ENCODE measurements at regions not wholly inside any gene's neighbourhood (a gene's known extent, or its start where the extent isn't known, plus 50 kb on each side); places are given as distances from the start of the nearest gene placed in this dataset.
A peak's percentile ranks its signal among the peaks of the same experiment; 100 is the strongest.

GRCh38 chr2:234285541-234285940, 211.3 kb downstream of the ARL4C start:
- Histone ChIP-seq H3K36me3 (no peaks in the 10 kb centered on the region), H3K27me3 (no peaks in the 10 kb centered on the region), H3K4me3 (no peak overlapping the region), H3K4me1 (peaks cover 8 to 19% (median 10%) of the 10 kb centered on the region in 3 donors), H3K27ac (no peak overlapping the region), H3K9me3 (no peaks in the 10 kb centered on the region)
- no peak for DNase-seq
- intact Hi-C loops (cut with DNase I) = no loop called here
- 80 to 83% methylated on average over 1 of the region's 1 CpG for WGBS, 2 donors
- TF ChIP-seq, protein P1, sequence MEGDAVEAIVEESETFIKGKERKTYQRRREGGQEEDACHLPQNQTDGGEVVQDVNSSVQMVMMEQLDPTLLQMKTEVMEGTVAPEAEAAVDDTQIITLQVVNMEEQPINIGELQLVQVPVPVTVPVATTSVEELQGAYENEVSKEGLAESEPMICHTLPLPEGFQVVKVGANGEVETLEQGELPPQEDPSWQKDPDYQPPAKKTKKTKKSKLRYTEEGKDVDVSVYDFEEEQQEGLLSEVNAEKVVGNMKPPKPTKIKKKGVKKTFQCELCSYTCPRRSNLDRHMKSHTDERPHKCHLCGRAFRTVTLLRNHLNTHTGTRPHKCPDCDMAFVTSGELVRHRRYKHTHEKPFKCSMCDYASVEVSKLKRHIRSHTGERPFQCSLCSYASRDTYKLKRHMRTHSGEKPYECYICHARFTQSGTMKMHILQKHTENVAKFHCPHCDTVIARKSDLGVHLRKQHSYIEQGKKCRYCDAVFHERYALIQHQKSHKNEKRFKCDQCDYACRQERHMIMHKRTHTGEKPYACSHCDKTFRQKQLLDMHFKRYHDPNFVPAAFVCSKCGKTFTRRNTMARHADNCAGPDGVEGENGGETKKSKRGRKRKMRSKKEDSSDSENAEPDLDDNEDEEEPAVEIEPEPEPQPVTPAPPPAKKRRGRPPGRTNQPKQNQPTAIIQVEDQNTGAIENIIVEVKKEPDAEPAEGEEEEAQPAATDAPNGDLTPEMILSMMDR (IDR thresholded peaks at IDR 0.05) = no peak
- no peak for TF ChIP-seq POLR2A (IDR thresholded peaks at IDR 0.05)

- Histone ChIP-seq H3K36me3 (no peaks in the 10 kb centered on the region), H3K9me3 (no peaks in the 10 kb centered on the region), H3K27ac (no peak overlapping the region), H3K27me3 (peaks cover 0 to 3% (median 0%) of the 10 kb centered on the region in 4 donors), H3K4me3 (no peak overlapping the region), H3K4me1 (peaks cover 0 to 7% (median 0%) of the 10 kb centered on the region in 3 donors)
- no peak for TF ChIP-seq POLR2A (IDR thresholded peaks at IDR 0.05)
- TF ChIP-seq, protein P1 (IDR thresholded peaks at IDR 0.05) = no peak
- DNase-seq = no peak
- intact Hi-C loops (cut with DNase I) = no loop called here
- WGBS, 2 donors = 72 to 77% methylated on average over 3 of the region's 3 CpGs
These were observed 217.2 kb downstream of the ARL4C start for GRCh38 chr2:234279637-234280036.

DNA sequence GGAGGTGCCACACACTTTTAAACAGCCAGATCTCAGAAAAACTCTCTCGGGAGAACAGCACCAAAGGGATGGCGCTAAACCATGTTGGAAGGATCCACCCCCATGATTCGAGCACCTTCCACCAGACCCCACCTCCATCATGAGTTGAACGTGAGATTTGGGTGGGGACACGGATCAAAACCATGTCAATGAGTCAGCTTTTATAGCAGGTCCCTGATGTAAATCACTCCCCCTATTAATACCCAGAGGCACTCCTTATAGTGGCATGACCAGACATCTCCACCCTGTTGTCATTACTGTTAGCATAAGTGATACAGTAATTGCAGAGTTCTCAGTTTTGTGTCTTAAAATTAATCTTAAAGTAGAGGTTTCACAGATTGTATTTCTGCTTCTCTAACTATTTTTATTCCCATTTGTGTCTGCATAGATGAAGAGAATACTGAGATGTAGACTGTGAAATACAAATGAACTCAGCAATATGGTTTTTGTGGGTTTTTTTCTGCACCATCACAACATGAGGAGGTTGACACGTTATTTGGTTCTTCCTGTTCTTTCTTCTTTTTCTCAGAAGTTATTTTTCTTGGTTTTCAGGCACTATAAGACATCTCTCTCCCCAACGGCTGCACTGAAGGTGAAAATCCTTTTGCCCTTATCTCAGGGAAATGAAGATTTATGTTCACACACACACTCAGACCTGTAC, 218.2 kb downstream of the ARL4C start:
- peaks cover 0 to 7% (median 0%) of the 10 kb centered on the region in 3 donors for H3K4me1 ChIP-seq
- H3K27ac ChIP-seq = peak overlapping the region in 1 of 4 donors; percentile 55
- intact Hi-C loops (cut with DNase I) = no loop called here
- DNase-seq = no peak
- H3K27me3 ChIP-seq = peaks cover 0 to 3% (median 0%) of the 10 kb centered on the region in 4 donors
- no peaks in the 10 kb centered on the region for H3K9me3 ChIP-seq
- H3K4me3 ChIP-seq = no peak overlapping the region
- no peaks in the 10 kb centered on the region for H3K36me3 ChIP-seq
- WGBS, 2 donors = 58 to 62% methylated on average over 6 to 7 of the region's 7 CpGs
- TF ChIP-seq, protein P1 (IDR thresholded peaks at IDR 0.05) = no peak
- TF ChIP-seq POLR2A (IDR thresholded peaks at IDR 0.05) = no peak

DNA sequence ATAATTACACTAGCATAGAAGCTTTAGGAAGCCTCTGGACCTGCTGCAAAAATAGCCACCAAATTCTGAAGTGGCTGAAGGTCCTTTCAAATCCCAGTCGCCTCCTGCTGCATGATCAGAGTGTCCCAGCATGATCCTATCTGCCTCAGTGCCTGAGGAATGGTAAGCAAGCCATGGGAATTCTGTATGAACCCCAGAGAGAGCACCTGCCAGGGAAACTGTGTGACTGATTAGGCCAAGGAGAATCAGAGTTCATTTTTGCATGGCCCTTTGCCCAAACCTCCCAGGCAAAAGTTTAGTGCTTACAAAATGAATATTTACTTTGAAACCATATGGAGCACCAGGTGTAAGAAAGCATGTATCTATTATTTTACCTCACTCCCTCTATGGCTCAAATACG, 221.4 kb downstream of the ARL4C start:
- intact Hi-C loops (cut with DNase I) = no loop called here
- no peak for DNase-seq
- Histone ChIP-seq H3K36me3 (no peaks in the 10 kb centered on the region), H3K9me3 (no peaks in the 10 kb centered on the region), H3K4me3 (no peak overlapping the region), H3K27ac (no peak overlapping the region), H3K4me1 (peaks cover 0 to 7% (median 0%) of the 10 kb centered on the region in 3 donors), H3K27me3 (peaks cover 0 to 3% (median 0%) of the 10 kb centered on the region in 4 donors)
- TF ChIP-seq, protein P1 (IDR thresholded peaks at IDR 0.05) = no peak
- no peak for TF ChIP-seq POLR2A (IDR thresholded peaks at IDR 0.05)
- WGBS, 2 donors = 59 to 70% methylated on average over 2 of the region's 2 CpGs

- no peaks in the 10 kb centered on the region for H3K27me3 ChIP-seq
- no peak for TF ChIP-seq POLR2A (IDR thresholded peaks at IDR 0.05)
- TF ChIP-seq, protein P1 (IDR thresholded peaks at IDR 0.05) = no peak
- no peak overlapping the region for H3K27ac ChIP-seq
- intact Hi-C loops (cut with DNase I) = no loop called here
- DNase-seq = no peak
- peaks cover 0 to 14% (median 0%) of the 10 kb centered on the region in 3 donors for H3K4me1 ChIP-seq
- H3K9me3 ChIP-seq = no peaks in the 10 kb centered on the region
- H3K36me3 ChIP-seq = no peaks in the 10 kb centered on the region
- H3K4me3 ChIP-seq = no peak overlapping the region
- 74 to 78% methylated on average over 9 of the region's 9 CpGs for WGBS, 2 donors
These were observed 222.8 kb downstream of the ARL4C start for GRCh38 chr2:234273887-234274584.
